GM21717 (cell line): ENCODE measurements at regions not wholly inside any gene's neighbourhood (a gene's known extent, or its start where the extent isn't known, plus 50 kb on each side); places are given as distances from the start of the nearest gene placed in this dataset.
"Not testable (repeated sequence)": the region's sequence is repeated elsewhere in the genome, so short reads cannot be mapped to it uniquely, and the experiment has no call there.

Experiments used
- ATAC-seq: cut with Tn5 transposase; IDR thresholded peaks from one replicate; pipeline ENCODE4 v1.9.1; 2021; ENCODE audit warnings: mild to moderate bottlenecking, moderate library complexity; ENCODE audit not compliant: unreplicated experiment

- ATAC-seq: no peak
These were observed 50.9 kb downstream of the ANXA2R start for GRCh38 chr5:42989190-42989589.

- no peak for ATAC-seq
These were observed 51.6 kb downstream of the ANXA2R start for GRCh38 chr5:42988568-42988967.

GRCh38 chr5:42985129-42986037 is 54.7 kb downstream of the ANXA2R start:
- no peak for ATAC-seq

DNA sequence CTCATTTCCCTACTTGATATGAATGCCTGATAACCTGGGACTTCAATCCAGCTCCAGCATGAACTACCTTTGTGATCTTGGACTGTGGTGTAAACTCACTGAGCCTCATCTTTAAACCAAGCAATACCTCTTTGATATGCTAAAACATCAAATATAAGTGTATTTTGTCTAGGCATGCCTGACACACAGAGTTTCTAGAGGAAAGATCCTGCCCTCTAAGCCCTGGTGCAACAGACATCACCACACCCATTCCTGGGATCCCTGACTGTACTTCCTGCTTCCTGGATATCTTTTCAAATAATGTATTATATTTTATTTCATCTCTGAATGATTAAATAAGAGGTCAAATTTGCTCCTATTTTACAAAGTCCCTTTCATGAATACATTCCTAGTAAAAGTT is 55.8 kb downstream of the ANXA2R start:
- ATAC-seq: no peak

DNA sequence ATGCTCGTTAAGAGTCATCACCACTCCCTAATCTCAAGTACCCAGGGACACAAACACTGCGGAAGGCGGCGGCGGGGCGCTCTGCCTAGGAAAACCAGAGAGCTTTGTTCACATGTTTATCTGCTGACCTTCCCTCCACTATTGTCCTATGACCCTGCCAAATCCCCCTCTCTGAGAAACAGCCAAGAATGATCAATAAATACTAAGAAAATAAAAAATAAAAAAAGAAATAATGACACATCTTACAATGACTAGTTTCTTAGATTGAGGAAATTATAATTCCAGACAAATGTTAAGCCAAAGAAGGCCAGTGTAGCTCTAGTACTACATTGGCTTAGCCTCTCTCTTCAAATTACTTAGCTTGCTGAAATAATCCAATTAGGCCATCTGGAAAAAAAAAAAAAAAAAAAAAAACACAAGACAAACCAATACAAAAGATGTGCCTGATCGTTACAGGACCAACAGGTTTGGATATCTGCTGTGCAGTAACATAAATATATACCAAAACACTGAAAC is 58.0 kb downstream of the ANXA2R start:
- no peak for ATAC-seq

GRCh38 chr5:42981417-42982106 is 58.6 kb downstream of the ANXA2R start:
- not testable (repeated sequence) for ATAC-seq

GRCh38 chr5:42981015-42981414 is 59.1 kb downstream of the ANXA2R start:
- not testable (repeated sequence) for ATAC-seq

- not testable (repeated sequence) for ATAC-seq
These were observed 59.7 kb downstream of the ANXA2R start for GRCh38 chr5:42980391-42980790.

DNA sequence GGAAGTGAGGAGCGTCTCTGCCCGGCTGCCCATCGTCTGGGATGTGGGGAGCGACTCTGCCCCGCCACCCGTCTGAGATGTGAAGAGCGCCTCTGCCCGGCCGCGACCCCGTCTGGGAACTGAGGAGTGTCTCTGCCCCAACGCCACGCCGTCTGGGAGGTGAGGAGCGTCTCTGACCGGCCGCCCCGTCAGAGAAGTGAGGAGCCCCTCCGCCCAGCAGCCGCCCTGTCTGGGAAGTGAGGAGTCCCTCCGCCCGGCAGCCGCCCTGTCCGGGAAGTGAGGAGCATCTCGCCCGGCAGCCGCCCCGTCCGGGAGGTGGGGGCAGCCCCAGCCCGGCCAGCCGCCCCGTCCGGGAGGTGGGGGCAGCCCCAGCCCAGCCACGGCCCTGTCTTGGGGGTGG is 60.9 kb downstream of the ANXA2R start:
- ATAC-seq: not testable (repeated sequence)

DNA sequence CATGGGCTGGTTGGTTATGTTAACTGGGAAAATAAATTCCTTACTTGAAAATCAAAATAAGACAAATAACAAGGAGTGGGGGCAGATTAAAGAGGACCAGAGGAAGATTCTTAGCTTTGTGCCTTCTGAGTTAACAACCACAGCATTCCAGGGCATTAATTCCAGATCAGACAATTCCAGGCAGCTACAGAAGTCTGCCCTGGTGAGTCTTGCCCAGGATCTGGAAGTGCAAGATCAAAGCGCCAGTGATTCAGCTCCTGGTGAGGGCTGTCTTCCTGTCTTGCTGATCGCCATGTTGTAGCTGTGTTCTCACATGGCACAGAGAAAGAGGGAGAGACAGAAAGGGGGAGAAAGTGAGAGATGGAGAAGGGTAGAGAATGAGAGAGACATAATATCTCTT is 65.6 kb downstream of the ANXA2R start:
- ATAC-seq: no peak

DNA sequence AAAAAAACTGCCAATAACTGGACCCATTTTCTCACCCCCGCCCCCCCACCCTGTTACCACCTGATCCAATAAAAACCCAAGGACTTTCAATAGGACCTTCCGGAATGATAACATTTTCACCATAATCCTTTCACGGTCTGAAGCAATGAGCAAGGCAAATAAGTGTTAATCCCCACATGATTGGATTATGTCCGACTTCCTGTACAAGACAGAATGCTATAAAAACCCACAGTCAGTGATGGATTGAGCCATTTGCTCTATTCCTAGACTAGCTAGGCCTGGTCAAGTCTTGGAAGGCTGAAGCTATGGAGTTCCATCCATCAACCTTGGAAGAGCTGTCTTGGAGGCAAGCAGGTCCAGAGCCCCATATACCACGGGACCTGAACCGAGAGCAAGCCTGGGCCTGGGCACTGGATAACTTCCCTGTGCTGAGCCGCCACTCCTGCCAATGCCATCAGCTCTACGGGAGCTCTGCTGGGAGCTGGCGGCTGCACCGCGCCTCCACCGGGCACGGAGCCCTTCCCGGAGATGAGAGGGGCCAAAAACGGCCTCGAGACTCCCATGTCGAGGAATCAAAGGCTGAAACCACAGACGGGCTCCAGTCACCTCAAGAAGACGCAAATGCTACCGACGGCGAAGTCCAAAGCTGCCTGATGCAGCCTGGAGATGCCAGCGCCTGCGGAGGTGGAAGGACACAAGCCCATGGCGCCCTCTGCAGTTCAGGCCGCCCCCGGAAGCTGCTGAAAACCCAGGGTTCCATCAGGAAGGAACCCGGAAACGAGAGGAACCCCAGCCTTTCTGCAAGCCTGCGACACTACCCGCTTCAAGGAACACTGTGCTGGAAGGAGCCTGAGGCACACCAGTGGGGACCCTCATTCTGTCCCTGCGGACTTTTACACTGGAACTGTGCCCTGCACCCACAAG is 69.2 kb downstream of the ANXA2R start:
- ATAC-seq: no peak

GRCh38 chr5:42965934-42966333 is 74.2 kb downstream of the ANXA2R start:
- ATAC-seq: no peak

- no peak for ATAC-seq
These were observed 76.7 kb downstream of the ANXA2R start for GRCh38 chr5:42963412-42963811.

GRCh38 chr5:42962124-42962523 is 78.0 kb downstream of the ANXA2R start:
- ATAC-seq: no peak

GRCh38 chr5:42960506-42960905 is 79.6 kb downstream of the ANXA2R start:
- no peak for ATAC-seq

DNA sequence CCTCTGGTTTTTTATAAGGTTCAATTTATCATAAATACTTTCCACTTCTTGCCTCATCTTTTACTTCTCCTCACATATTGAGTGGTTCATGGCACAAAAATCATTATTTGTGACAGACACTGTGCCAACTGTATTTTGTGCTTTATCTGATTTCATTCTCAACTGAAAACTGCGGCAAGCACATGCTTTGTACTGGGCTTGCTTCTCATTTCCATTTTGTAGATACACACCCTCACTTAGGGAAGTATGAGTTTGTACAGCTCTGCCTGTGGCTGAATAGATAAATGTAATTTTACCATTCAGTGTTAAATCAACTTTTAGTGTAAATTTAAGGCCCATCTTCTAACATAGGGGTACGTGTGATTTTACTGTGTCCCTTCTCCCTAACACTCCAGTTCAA is 83.6 kb downstream of the ANXA2R start:
- no peak for ATAC-seq

DNA sequence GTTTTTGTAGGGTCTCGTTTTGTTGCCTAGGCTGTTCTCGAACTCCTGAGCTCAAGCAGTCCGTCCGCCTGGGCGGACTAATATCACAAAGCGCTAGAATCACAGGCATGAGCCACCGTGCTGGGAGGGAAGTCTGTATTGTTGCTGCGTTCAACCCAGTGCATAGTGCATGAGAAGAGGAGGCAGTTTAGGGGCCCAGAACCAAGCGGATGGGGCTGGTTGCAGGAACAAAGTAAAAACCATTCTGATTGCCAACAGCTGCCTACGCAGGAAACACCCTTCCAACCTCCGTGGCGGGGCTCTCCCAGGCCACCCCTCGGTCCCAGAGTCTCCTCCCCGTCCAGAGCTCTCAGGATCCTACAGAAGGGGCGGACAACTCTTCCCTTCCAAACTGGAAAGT is 87.1 kb downstream of the ANXA2R start:
- no peak for ATAC-seq

DNA sequence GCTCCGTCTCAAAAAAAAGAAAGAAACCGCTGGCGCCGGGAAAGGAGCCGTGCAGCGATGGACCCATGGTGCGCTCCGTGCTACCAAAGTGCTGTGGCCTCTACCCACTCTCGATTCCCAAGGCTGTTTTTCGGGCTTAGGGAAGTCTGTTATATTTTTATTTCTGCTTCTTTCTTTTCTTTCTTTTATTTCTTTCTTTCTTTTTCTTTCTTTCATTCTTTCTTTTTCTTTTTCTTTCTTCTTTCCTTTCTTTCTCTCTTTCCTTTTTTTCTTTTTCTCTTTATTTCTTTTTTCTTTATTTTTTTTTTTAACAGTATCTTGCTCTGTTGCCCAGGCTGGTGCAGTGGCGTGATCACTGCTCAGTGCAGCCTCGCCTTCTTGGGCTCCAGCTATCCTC is 87.5 kb downstream of the ANXA2R start:
- ATAC-seq: no peak

GRCh38 chr5:42951293-42951840 is 88.8 kb downstream of the ANXA2R start:
- peak; percentile 37 for ATAC-seq

GRCh38 chr5:42950456-42951292 is 89.4 kb downstream of the ANXA2R start:
- ATAC-seq: peak; percentile 54
